Liver (tissue), 8 donors: ENCODE measurements at regions not wholly inside any gene's neighbourhood (a gene's known extent, or its start where the extent isn't known, plus 50 kb on each side); places are given as distances from the start of the nearest gene placed in this dataset.

Experiments used
- DNase-seq: peaks from one replicate; pipeline ENCODE4 v3.0.0-alpha.2; 2017; ENCODE audit warnings: low spot score
- H3K27ac ChIP-seq, 2 donors: one replicate each; pipeline ENCODE4 v1.7.0; 2013; ENCODE audit warnings: inconsistent platforms in 2 of 2, low read length in 2 of 2, control low read depth in 1 of 2, low read depth in 1 of 2, mild to moderate bottlenecking in 1 of 2
- H3K27me3 ChIP-seq, 4 donors: one replicate each; pipeline versions ENCODE4 v1.6.1 to v1.7.0; 2013; ENCODE audit warnings: low read length in 3 of 4, inconsistent platforms in 1 of 4, mild to moderate bottlenecking in 1 of 4, moderate library complexity in 1 of 4; ENCODE audit not compliant: control insufficient read depth in 4 of 4, insufficient read depth in 4 of 4
- H3K36me3 ChIP-seq, 4 donors: one replicate each; pipeline versions ENCODE4 v1.6.1 to v1.7.0; 2013; ENCODE audit warnings: low read length in 3 of 4, mild to moderate bottlenecking in 3 of 4, low read depth in 1 of 4, moderate library complexity in 1 of 4; ENCODE audit not compliant: control insufficient read depth in 4 of 4, insufficient read depth in 3 of 4
- H3K4me1 ChIP-seq, 4 donors: one replicate each; pipeline versions ENCODE4 v1.6.1 to v1.7.0; 2013; ENCODE audit warnings: low read length in 3 of 4, mild to moderate bottlenecking in 3 of 4, moderate library complexity in 1 of 4; ENCODE audit not compliant: control insufficient read depth in 4 of 4, insufficient read depth in 4 of 4
- H3K4me3 ChIP-seq, 3 donors: one replicate each; pipeline versions ENCODE4 v1.6.1 to v1.7.0; 2013; ENCODE audit warnings: low read length in 3 of 3, control low read depth in 1 of 3, low read depth in 1 of 3, mild to moderate bottlenecking in 1 of 3
- H3K9ac ChIP-seq, 2 donors: one replicate each; pipeline ENCODE4 v1.7.0; 2013; ENCODE audit warnings: low read length in 2 of 2, mild to moderate bottlenecking in 2 of 2, moderate library complexity in 2 of 2, control low read depth in 1 of 2, low read depth in 1 of 2
- H3K9me3 ChIP-seq, 4 donors: one replicate each; pipeline versions ENCODE4 v1.6.1 to v1.7.0; 2013; ENCODE audit warnings: low read length in 3 of 4; ENCODE audit not compliant: control insufficient read depth in 4 of 4
- ATF3 ChIP-seq: IDR thresholded peaks from 2 replicates; pipeline ENCODE4 v1.6.1; 2016; ENCODE audit warnings: antibody characterized with exemption
- CTCF ChIP-seq: fragments of 150-350 bp; IDR thresholded peaks from 2 replicates; pipeline ENCODE4 v1.5.1; 2017; ENCODE audit warnings: improper control_type of control experiment, low read depth, low read length; ENCODE audit not compliant: missing input control
- EGR1 ChIP-seq, 2 donors: IDR thresholded peaks; 2 replicates each; pipeline ENCODE4 v1.6.1; 2016 to 2018; ENCODE audit warnings: antibody characterized with exemption in 2 of 2, low read depth in 2 of 2
- FOXA1 ChIP-seq: IDR thresholded peaks from 2 replicates; pipeline ENCODE4 v1.6.1; 2016; ENCODE audit warnings: antibody characterized with exemption
- FOXA2 ChIP-seq: IDR thresholded peaks from 2 replicates; pipeline ENCODE4 v1.6.1; 2016; ENCODE audit warnings: antibody characterized with exemption
- GABPA ChIP-seq, 2 donors: IDR thresholded peaks in 1 of 2; conservative IDR thresholded peaks in 1 of 2; 2 replicates each; pipeline ENCODE4 v1.6.1; 2016; ENCODE audit warnings: antibody characterized with exemption in 2 of 2, mild to moderate bottlenecking in 1 of 2, moderate library complexity in 1 of 2
- HNF4A ChIP-seq, 2 donors: conservative IDR thresholded peaks; 2 replicates each; pipeline ENCODE4 v1.6.1; 2016; ENCODE audit warnings: antibody characterized with exemption in 2 of 2, mild to moderate bottlenecking in 2 of 2
- HNF4G ChIP-seq: IDR thresholded peaks from 2 replicates; pipeline ENCODE4 v1.6.1; 2016; ENCODE audit warnings: antibody characterized with exemption
- JUND ChIP-seq, 2 donors: IDR thresholded peaks; 2 replicates each; pipeline ENCODE4 v1.6.1; 2016; ENCODE audit warnings: antibody characterized with exemption in 2 of 2
- MAX ChIP-seq: IDR thresholded peaks from 2 replicates; pipeline ENCODE4 v1.6.1; 2016; ENCODE audit warnings: antibody characterized with exemption
- NR2F2 ChIP-seq: IDR thresholded peaks from 2 replicates; pipeline ENCODE4 v1.6.1; 2016; ENCODE audit warnings: antibody characterized with exemption
- RAD21 ChIP-seq, 2 donors: IDR thresholded peaks; 2 replicates each; pipeline ENCODE4 v1.6.1; 2016; ENCODE audit warnings: antibody characterized with exemption in 2 of 2, mild to moderate bottlenecking in 2 of 2
- REST ChIP-seq: IDR thresholded peaks from 2 replicates; pipeline ENCODE4 v1.6.1; 2016; ENCODE audit warnings: antibody characterized with exemption, mild to moderate bottlenecking
- RXRA ChIP-seq, 2 donors: IDR thresholded peaks; 2 replicates each; pipeline ENCODE4 v1.6.1; 2017 to 2018; ENCODE audit warnings: antibody characterized with exemption in 2 of 2, mild to moderate bottlenecking in 1 of 2
- SP1 ChIP-seq: IDR thresholded peaks from 2 replicates; pipeline ENCODE4 v1.6.1; 2018; ENCODE audit warnings: antibody characterized with exemption, mild to moderate bottlenecking
- TAF1 ChIP-seq: conservative IDR thresholded peaks from 2 replicates; pipeline ENCODE4 v1.6.1; 2016; ENCODE audit warnings: antibody characterized with exemption, mild to moderate bottlenecking
- YY1 ChIP-seq: IDR thresholded peaks from 2 replicates; pipeline ENCODE4 v1.6.1; 2016; ENCODE audit warnings: antibody characterized with exemption, mild to moderate bottlenecking
- ZBTB33 ChIP-seq: IDR thresholded peaks from 2 replicates; pipeline ENCODE4 v1.6.1; 2016; ENCODE audit warnings: antibody characterized with exemption
- WGBS: extraction: QIAGEN DNeasy Blood & Tissue Kit; methylation state at CpG from one replicate; pipeline ENCODE4 v1.1.7; 2013; 5-methylcytosine and 5-hydroxymethylcytosine counted together
- donor health status: healthy.
- donor health status: healthy.
- donor health status: healthy.
- donor health status: healthy.
- donor health status: healthy.

DNA sequence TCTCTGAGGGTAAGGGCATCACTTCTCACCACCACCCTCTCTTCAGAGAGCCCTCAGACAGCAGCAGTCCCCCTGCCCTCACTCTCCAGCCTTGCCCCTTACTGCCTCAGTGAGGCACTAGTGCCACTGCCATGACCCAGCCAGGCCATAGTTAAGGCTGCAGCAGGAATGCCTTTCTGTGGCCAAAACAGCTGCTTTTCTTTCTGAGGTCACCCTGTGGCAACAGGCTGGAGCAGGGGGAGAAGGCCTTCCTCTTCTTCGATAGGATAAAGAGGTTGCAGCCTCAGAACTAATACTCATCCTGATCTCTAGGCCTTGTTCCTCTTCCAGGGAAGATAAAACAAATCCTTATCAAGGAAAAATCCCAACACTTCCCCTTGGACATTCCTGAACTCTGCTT, 56.8 kb upstream of the ECI2 start:
- Histone ChIP-seq H3K9me3 (no peaks in the 10 kb centered on the region), H3K27me3 (no peaks in the 10 kb centered on the region), H3K4me1 (no peaks in the 10 kb centered on the region), H3K4me3 (no peak overlapping the region), H3K27ac (no peak overlapping the region), H3K36me3 (no peaks in the 10 kb centered on the region), H3K9ac (no peak overlapping the region)
- no peak for TF ChIP-seq REST
- TF ChIP-seq SP1, result no peak
- TF ChIP-seq EGR1 (IDR thresholded peaks at IDR 0.05; ENCODE audit: low read depth in 2 of 2), result no peak
- TF ChIP-seq TAF1, result no peak
- TF ChIP-seq FOXA1, result no peak
- no peak for TF ChIP-seq ATF3
- TF ChIP-seq CTCF, result no peak
- TF ChIP-seq RAD21 (IDR thresholded peaks at IDR 0.05), result no peak
- TF ChIP-seq HNF4G, result no peak
- TF ChIP-seq FOXA2, result no peak
- TF ChIP-seq MAX, result no peak
- no peak for TF ChIP-seq GABPA (IDR thresholded peaks at IDR 0.05 in 1 of 2, conservative IDR thresholded peaks at IDR 0.05 in 1 of 2)
- no peak for TF ChIP-seq NR2F2
- no peak for TF ChIP-seq YY1
- no peak for TF ChIP-seq ZBTB33
- TF ChIP-seq RXRA (IDR thresholded peaks at IDR 0.05), result no peak
- TF ChIP-seq HNF4A (conservative IDR thresholded peaks at IDR 0.05), result no peak
- no peak for TF ChIP-seq JUND (IDR thresholded peaks at IDR 0.05)
- 76% methylated on average over 1 of the region's 1 CpG for WGBS
- no peak for DNase-seq
